OCI-LY3 (cell line): ENCODE measurements at regions not wholly inside any gene's neighbourhood (a gene's known extent, or its start where the extent isn't known, plus 50 kb on each side); places are given as distances from the start of the nearest gene placed in this dataset.

Experiments
- H2AFZ ChIP-seq: fragments of 200-600, 300-600 bp; shearing (Covaris generic); 2 replicates; pipeline ENCODE4 v1.6.0; 2014; ENCODE audit warnings: antibody characterized with exemption, low read depth, low read length
- H3K27ac ChIP-seq: fragments of 200-600, 300-600 bp; sonication (generic); 2 replicates; pipeline ENCODE4 v1.5.1; 2014; ENCODE audit warnings: mild to moderate bottlenecking, low read length, moderate library complexity, mixed read lengths
- H3K27me3 ChIP-seq: fragments of 200-600, 300-600 bp; sonication (generic); 2 replicates; pipeline ENCODE4 v1.6.1; 2014; ENCODE audit warnings: low read depth, low read length, mixed read lengths
- H3K36me3 ChIP-seq: fragments of 200-600, 300-600 bp; sonication (generic); replicated peaks from 2 replicates; pipeline ENCODE3; 2014; ENCODE audit warnings: low read depth, low read length, mixed read lengths
- H3K4me1 ChIP-seq: fragments of 300-600, 200-600 bp; sonication (generic); 2 replicates; pipeline ENCODE4 v1.6.1; 2014; ENCODE audit warnings: low read length, mixed read lengths
- H3K4me2 ChIP-seq: fragments of 200-600, 300-600 bp; sonication (generic); 2 replicates; pipeline ENCODE4 v1.6.1; 2014; ENCODE audit warnings: low read length, mixed read lengths
- H3K4me3 ChIP-seq: fragments of 300-600, 200-600 bp; sonication (generic); 2 replicates; pipeline ENCODE4 v1.5.1; 2014; ENCODE audit warnings: antibody characterized with exemption, mild to moderate bottlenecking, low read length, moderate library complexity
- H3K79me2 ChIP-seq: fragments of 300-600, 200-600 bp; shearing (Covaris generic); 2 replicates; pipeline ENCODE4 v1.6.1; 2014; ENCODE audit warnings: mild to moderate bottlenecking, low read length, mixed read lengths
- H3K9ac ChIP-seq: fragments of 300-600, 200-600 bp; shearing (Covaris generic); 2 replicates; pipeline ENCODE4 v1.6.0; 2014; ENCODE audit warnings: mild to moderate bottlenecking, low read length, moderate library complexity
- H3K9me3 ChIP-seq: fragments of 200-600, 300-600 bp; shearing (Covaris generic); 2 replicates; pipeline ENCODE4 v1.6.1; 2014; ENCODE audit warnings: low read length, mixed read lengths; ENCODE audit not compliant: insufficient read depth
- H4K20me1 ChIP-seq: fragments of 200-600, 300-600 bp; sonication (generic); 2 replicates; pipeline ENCODE4 v1.6.1; 2016; ENCODE audit warnings: low read length, mixed read lengths; ENCODE audit not compliant: insufficient read depth
- CTCF ChIP-seq: fragments of 200-600, 300-600 bp; sonication (generic); IDR thresholded peaks from 2 replicates; pipeline ENCODE4 v1.5.1; 2014; ENCODE audit warnings: antibody characterized with exemption, low read length, low read depth
- EZH2phosphoT487 ChIP-seq: fragments of 200-600 bp; shearing (Covaris generic); IDR thresholded peaks from 2 replicates; pipeline ENCODE4 v1.6.1; 2018; ENCODE audit warnings: antibody characterized with exemption, mixed run types, low read depth

DNA sequence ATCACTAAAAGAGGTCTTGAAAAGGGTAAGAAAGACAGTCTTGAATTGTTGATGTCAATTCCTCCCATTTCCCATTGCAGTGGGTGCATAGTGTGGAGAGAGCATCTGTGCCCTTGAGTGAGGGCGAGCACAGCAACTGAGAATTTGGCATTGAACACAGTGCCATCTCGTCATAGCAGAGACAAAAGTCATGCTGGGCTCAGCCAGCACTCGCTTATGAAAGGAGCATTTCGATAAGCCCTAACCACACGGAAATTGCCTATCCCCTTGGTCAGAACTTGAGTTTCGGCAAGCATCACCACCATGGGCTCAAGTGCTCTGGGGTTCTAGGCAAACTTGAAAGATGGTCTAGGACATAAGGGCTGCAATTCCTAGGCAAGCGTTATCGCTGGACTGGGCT lies 712.8 kb upstream of the CDH10 start:
- Histone ChIP-seq H3K27ac (no peak overlapping the region), H3K4me1 (no peaks in the 10 kb centered on the region), H3K36me3 (no peaks in the 10 kb centered on the region), H3K9ac (no peak overlapping the region), H3K79me2 (no peaks in the 10 kb centered on the region), H2AFZ (no peak overlapping the region), H3K4me2 (no peak overlapping the region), H3K4me3 (no peak overlapping the region), H3K9me3 (no peaks in the 10 kb centered on the region), H4K20me1 (no peaks in the 10 kb centered on the region), H3K27me3 (no peaks in the 10 kb centered on the region)
- no peak for TF ChIP-seq EZH2phosphoT487
- TF ChIP-seq CTCF, result no peak

GRCh38 chr5:25349746-25350145 lies 705.0 kb upstream of the CDH10 start:
- Histone ChIP-seq H2AFZ (no peak overlapping the region), H3K36me3 (no peaks in the 10 kb centered on the region), H3K4me2 (no peak overlapping the region), H3K9ac (no peak overlapping the region), H3K27me3 (no peaks in the 10 kb centered on the region), H3K4me3 (no peak overlapping the region), H3K9me3 (no peaks in the 10 kb centered on the region), H4K20me1 (no peaks in the 10 kb centered on the region), H3K4me1 (no peaks in the 10 kb centered on the region), H3K27ac (no peak overlapping the region), H3K79me2 (no peaks in the 10 kb centered on the region)
- TF ChIP-seq EZH2phosphoT487 (no peak), CTCF (no peak)

DNA sequence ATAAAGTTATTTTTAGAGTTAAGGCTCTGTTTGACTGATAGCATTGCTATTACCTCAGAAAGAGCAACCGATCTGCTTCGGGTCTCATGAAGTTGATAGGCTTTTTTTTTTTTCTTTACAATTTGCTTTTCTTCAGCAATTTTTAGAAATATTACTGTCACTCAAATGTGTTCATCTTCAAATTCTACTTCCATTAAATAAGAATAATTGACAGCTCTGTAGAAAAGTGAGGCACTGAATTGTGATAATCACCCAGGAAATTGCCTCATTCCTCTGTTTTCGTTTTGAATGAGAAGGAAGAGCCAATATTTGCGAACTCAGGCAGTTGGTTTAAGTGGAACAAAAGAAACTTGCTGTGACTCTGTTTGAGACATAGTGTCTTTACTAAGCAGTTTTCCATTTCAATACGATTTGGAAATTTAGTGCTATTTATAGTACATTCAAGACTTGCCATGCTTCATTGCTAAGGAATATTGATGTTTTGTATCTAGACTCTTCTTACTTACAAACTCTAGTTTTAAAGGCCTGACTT lies 700.5 kb upstream of the CDH10 start:
- no peak overlapping the region for H3K4me3 ChIP-seq
- no peaks in the 10 kb centered on the region for H3K27me3 ChIP-seq
- H3K36me3 ChIP-seq, result no peaks in the 10 kb centered on the region
- no peaks in the 10 kb centered on the region for H4K20me1 ChIP-seq
- H3K79me2 ChIP-seq, result no peaks in the 10 kb centered on the region
- H3K9ac ChIP-seq, result no peak overlapping the region
- no peak overlapping the region for H2AFZ ChIP-seq
- no peak overlapping the region for H3K4me2 ChIP-seq
- H3K4me1 ChIP-seq, result no peaks in the 10 kb centered on the region
- TF ChIP-seq EZH2phosphoT487 (no peak), CTCF (no peak)
- H3K27ac ChIP-seq, result no peak overlapping the region
- no peaks in the 10 kb centered on the region for H3K9me3 ChIP-seq

DNA sequence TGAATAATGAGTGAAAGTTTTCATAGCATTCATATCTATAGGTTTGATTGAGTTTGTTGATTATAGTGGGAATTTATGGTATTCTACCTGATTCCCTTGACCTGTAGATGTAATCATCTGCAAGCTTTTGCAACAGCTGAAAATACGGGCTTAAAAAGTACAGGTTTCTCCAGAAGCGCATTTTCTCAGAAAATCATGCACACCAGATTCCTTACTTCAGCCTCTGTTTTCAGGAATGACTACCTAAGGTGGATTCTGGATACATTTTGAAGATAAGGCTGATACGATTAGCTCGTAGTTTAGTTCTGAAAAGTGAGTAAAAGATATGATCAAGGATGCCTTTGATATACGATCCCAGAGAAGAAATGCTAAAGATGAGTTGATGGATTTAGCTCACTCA lies 694.8 kb upstream of the CDH10 start:
- Histone ChIP-seq H2AFZ (no peak overlapping the region), H3K79me2 (no peaks in the 10 kb centered on the region), H4K20me1 (no peaks in the 10 kb centered on the region), H3K27ac (no peak overlapping the region), H3K36me3 (no peaks in the 10 kb centered on the region), H3K4me1 (no peaks in the 10 kb centered on the region), H3K9me3 (no peaks in the 10 kb centered on the region), H3K9ac (no peak overlapping the region), H3K4me3 (no peak overlapping the region), H3K4me2 (no peak overlapping the region), H3K27me3 (no peaks in the 10 kb centered on the region)
- no peak for TF ChIP-seq EZH2phosphoT487
- TF ChIP-seq CTCF, result no peak
